ENCODE measurements at regions not wholly inside any gene's neighbourhood (a gene's known extent, or its start where the extent isn't known, plus 50 kb on each side); places are given as distances from the start of the nearest gene placed in this dataset.
"Not testable (repeated sequence)": the region's sequence is repeated elsewhere in the genome, so short reads cannot be mapped to it uniquely, and the experiment has no call there.

GRCh38 chr6:73985891-73986290 is 289.9 kb downstream of the CD109 start:
- Histone ChIP-seq H3K9ac (ENCODE audit: insufficient read length, low read depth) (no peak overlapping the region), H3K4me3 (ENCODE audit: insufficient read length, low read depth) (no peak overlapping the region), H3K27me3 (ENCODE audit: insufficient read depth, insufficient read length) (no peaks in the 10 kb centered on the region), H3K36me3 (ENCODE audit: insufficient read depth, insufficient read length, low read length) (no peaks in the 10 kb centered on the region), H3K4me1 (ENCODE audit: insufficient read depth, insufficient read length) (no peaks in the 10 kb centered on the region), H3K9me3 (ENCODE audit: insufficient read depth, low read length) (no peaks in the 10 kb centered on the region)
- TF ChIP-seq SUZ12 (IDR thresholded peaks at IDR 0.05; ENCODE audit: extremely low read depth, insufficient read depth, insufficient read length), result no peak
- TF ChIP-seq ZNF274 (IDR thresholded peaks at IDR 0.05; ENCODE audit: low read depth, low read length), result no peak
- TF ChIP-seq YY1 (IDR thresholded peaks at IDR 0.05; ENCODE audit: insufficient read depth, insufficient read length), result no peak
- DNase-seq (ENCODE audit: low read depth, low spot score), result no peak

GRCh38 chr6:73984571-73985210 is 288.7 kb downstream of the CD109 start:
- Histone ChIP-seq H3K36me3 (ENCODE audit: insufficient read depth, insufficient read length, low read length) (no peaks in the 10 kb centered on the region), H3K27me3 (ENCODE audit: insufficient read depth, insufficient read length) (no peaks in the 10 kb centered on the region), H3K9ac (ENCODE audit: insufficient read length, low read depth) (no peak overlapping the region), H3K4me3 (ENCODE audit: insufficient read length, low read depth) (no peak overlapping the region), H3K9me3 (ENCODE audit: insufficient read depth, low read length) (no peaks in the 10 kb centered on the region), H3K4me1 (ENCODE audit: insufficient read depth, insufficient read length) (no peaks in the 10 kb centered on the region)
- no peak for DNase-seq (ENCODE audit: low read depth, low spot score)
- TF ChIP-seq SUZ12 (IDR thresholded peaks at IDR 0.05; ENCODE audit: extremely low read depth, insufficient read depth, insufficient read length) (no peak), ZNF274 (IDR thresholded peaks at IDR 0.05; ENCODE audit: low read depth, low read length) (no peak), YY1 (IDR thresholded peaks at IDR 0.05; ENCODE audit: insufficient read depth, insufficient read length) (no peak)

GRCh38 chr6:73983367-73983766 is 287.4 kb downstream of the CD109 start:
- DNase-seq (ENCODE audit: low read depth, low spot score), result no peak
- H3K4me3 ChIP-seq (ENCODE audit: insufficient read length, low read depth), result no peak overlapping the region
- TF ChIP-seq ZNF274 (IDR thresholded peaks at IDR 0.05; ENCODE audit: low read depth, low read length) (no peak), YY1 (IDR thresholded peaks at IDR 0.05; ENCODE audit: insufficient read depth, insufficient read length) (no peak), SUZ12 (IDR thresholded peaks at IDR 0.05; ENCODE audit: extremely low read depth, insufficient read depth, insufficient read length) (no peak)

DNA sequence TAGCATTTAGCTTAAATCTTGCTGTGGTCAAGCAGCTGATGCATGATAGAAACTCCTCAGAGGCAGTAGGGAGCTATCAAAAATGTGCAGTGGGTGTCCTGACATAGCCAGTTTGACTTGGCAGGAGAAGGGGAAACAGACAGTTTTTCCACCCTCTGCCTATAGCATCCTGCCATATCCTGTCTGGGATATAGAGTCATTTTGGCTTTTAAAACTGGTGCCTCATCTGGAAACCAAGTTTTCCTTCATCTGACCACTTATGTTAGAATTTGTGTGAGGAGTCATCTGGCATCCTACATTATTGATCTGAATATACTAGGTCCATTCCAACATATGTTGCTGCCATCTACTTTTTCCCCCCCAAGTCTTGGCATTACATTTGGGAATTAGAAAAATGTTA is 284.1 kb downstream of the CD109 start:
- H3K9me3 ChIP-seq (ENCODE audit: insufficient read depth, low read length), result no peaks in the 10 kb centered on the region; the same call in 1 of the 2 replicates
- DNase-seq (ENCODE audit: low read depth, low spot score), result no peak
- TF ChIP-seq YY1 (IDR thresholded peaks at IDR 0.05; ENCODE audit: insufficient read depth, insufficient read length) (no peak), ZNF274 (IDR thresholded peaks at IDR 0.05; ENCODE audit: low read depth, low read length) (no peak), SUZ12 (IDR thresholded peaks at IDR 0.05; ENCODE audit: extremely low read depth, insufficient read depth, insufficient read length) (no peak)
- H3K4me1 ChIP-seq (ENCODE audit: insufficient read depth, insufficient read length), result no peaks in the 10 kb centered on the region
- H3K36me3 ChIP-seq (ENCODE audit: insufficient read depth, insufficient read length, low read length), result no peaks in the 10 kb centered on the region
- no peaks in the 10 kb centered on the region for H3K27me3 ChIP-seq (ENCODE audit: insufficient read depth, insufficient read length)
- no peak overlapping the region for H3K4me3 ChIP-seq (ENCODE audit: insufficient read length, low read depth)
- H3K9ac ChIP-seq (ENCODE audit: insufficient read length, low read depth), result no peak overlapping the region

More at GRCh38 chr6:73983367-73983766, 287.4 kb downstream of the CD109 start:
- Histone ChIP-seq H3K9me3 (ENCODE audit: insufficient read depth, low read length) (no peaks in the 10 kb centered on the region), H3K4me1 (ENCODE audit: insufficient read depth, insufficient read length) (no peaks in the 10 kb centered on the region), H3K36me3 (ENCODE audit: insufficient read depth, insufficient read length, low read length) (no peaks in the 10 kb centered on the region), H3K9ac (ENCODE audit: insufficient read length, low read depth) (no peak overlapping the region), H3K27me3 (ENCODE audit: insufficient read depth, insufficient read length) (no peaks in the 10 kb centered on the region)

DNA sequence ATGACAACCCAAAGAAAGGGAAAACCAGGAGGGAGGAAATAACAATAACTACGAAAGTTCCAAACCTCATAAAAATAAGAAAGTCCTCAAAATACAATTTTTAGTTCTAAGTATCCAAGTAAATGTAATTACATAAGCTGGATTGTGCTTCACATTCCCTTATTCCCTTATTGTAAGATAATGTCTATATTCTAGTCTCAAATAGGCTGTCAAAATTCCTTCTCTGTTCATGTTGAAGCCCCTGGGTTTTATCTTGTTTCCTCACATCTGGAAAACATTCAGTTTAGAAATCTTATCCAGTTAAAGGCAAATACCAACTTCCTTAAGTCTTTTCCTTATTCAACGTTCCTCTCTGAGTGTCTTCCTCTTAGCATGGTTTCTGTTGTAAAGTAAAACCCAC is 282.3 kb downstream of the CD109 start:
- H3K9me3 ChIP-seq (ENCODE audit: insufficient read depth, low read length), result no peaks in the 10 kb centered on the region; the same call in 1 of the 2 replicates
- no peaks in the 10 kb centered on the region for H3K4me1 ChIP-seq (ENCODE audit: insufficient read depth, insufficient read length)
- no peak for DNase-seq (ENCODE audit: low read depth, low spot score)
- no peak for TF ChIP-seq YY1 (IDR thresholded peaks at IDR 0.05; ENCODE audit: insufficient read depth, insufficient read length)
- TF ChIP-seq SUZ12 (IDR thresholded peaks at IDR 0.05; ENCODE audit: extremely low read depth, insufficient read depth, insufficient read length), result no peak
- no peak for TF ChIP-seq ZNF274 (IDR thresholded peaks at IDR 0.05; ENCODE audit: low read depth, low read length)
- H3K27me3 ChIP-seq (ENCODE audit: insufficient read depth, insufficient read length), result no peaks in the 10 kb centered on the region
- no peak overlapping the region for H3K4me3 ChIP-seq (ENCODE audit: insufficient read length, low read depth)
- no peak overlapping the region for H3K9ac ChIP-seq (ENCODE audit: insufficient read length, low read depth)
- no peaks in the 10 kb centered on the region for H3K36me3 ChIP-seq (ENCODE audit: insufficient read depth, insufficient read length, low read length)

- not testable (repeated sequence) for H3K27me3 ChIP-seq (ENCODE audit: insufficient read depth, insufficient read length); H3K4me3 ChIP-seq (ENCODE audit: insufficient read length, low read depth); H3K9ac ChIP-seq (ENCODE audit: insufficient read length, low read depth); H3K4me1 ChIP-seq (ENCODE audit: insufficient read depth, insufficient read length); H3K36me3 ChIP-seq (ENCODE audit: insufficient read depth, insufficient read length, low read length); DNase-seq (ENCODE audit: low read depth, low spot score); H3K9me3 ChIP-seq (ENCODE audit: insufficient read depth, low read length)
These were observed 276.5 kb downstream of the CD109 start for GRCh38 chr6:73972518-73972917.

- no peak overlapping the region for H3K9ac ChIP-seq (ENCODE audit: insufficient read length, low read depth)
- H3K36me3 ChIP-seq (ENCODE audit: insufficient read depth, insufficient read length, low read length), result no peaks in the 10 kb centered on the region
- H3K27me3 ChIP-seq (ENCODE audit: insufficient read depth, insufficient read length), result no peaks in the 10 kb centered on the region
- H3K4me1 ChIP-seq (ENCODE audit: insufficient read depth, insufficient read length), result no peaks in the 10 kb centered on the region
- no peaks in the 10 kb centered on the region for H3K9me3 ChIP-seq (ENCODE audit: insufficient read depth, low read length)
- no peak for DNase-seq (ENCODE audit: low read depth, low spot score)
- no peak overlapping the region for H3K4me3 ChIP-seq (ENCODE audit: insufficient read length, low read depth)
- no peak for TF ChIP-seq ZNF274 (IDR thresholded peaks at IDR 0.05; ENCODE audit: low read depth, low read length)
- TF ChIP-seq YY1 (IDR thresholded peaks at IDR 0.05; ENCODE audit: insufficient read depth, insufficient read length), result no peak
- TF ChIP-seq SUZ12 (IDR thresholded peaks at IDR 0.05; ENCODE audit: extremely low read depth, insufficient read depth, insufficient read length), result no peak
These were observed 274.3 kb downstream of the CD109 start for GRCh38 chr6:73969971-73970970.

All from NT2/D1 (cell line).